ENCODE measurements at regions not wholly inside any gene's neighbourhood (a gene's known extent, or its start where the extent isn't known, plus 50 kb on each side); places are given as distances from the start of the nearest gene placed in this dataset.

- no peak for TF ChIP-seq CTCF (IDR thresholded peaks at IDR 0.05; ENCODE audit: insufficient read depth, low read length, poor library complexity, severe bottlenecking)
- no peaks in the 10 kb centered on the region for H3K36me3 ChIP-seq (ENCODE audit: control insufficient read depth, insufficient read depth, low read length)
- DNase-seq (ENCODE audit: low read depth): no peak
Observed at GRCh38 chr1:166221316-166221715, 54.5 kb upstream of the FAM78B start.

GRCh38 chr1:166233750-166234366 lies 67.1 kb upstream of the FAM78B start:
- Histone ChIP-seq H3K27me3 (ENCODE audit: control insufficient read depth, insufficient read depth, low read length) (no peaks in the 10 kb centered on the region), H3K4me3 (ENCODE audit: low read depth, low read length) (no peak overlapping the region), H3K36me3 (ENCODE audit: control insufficient read depth, insufficient read depth, low read length) (no peaks in the 10 kb centered on the region)
- no peak for TF ChIP-seq CTCF (IDR thresholded peaks at IDR 0.05; ENCODE audit: insufficient read depth, low read length, poor library complexity, severe bottlenecking)
- no peak for DNase-seq (ENCODE audit: low read depth)

More at GRCh38 chr1:166221316-166221715, 54.5 kb upstream of the FAM78B start:
- no peak overlapping the region for H3K4me3 ChIP-seq (ENCODE audit: low read depth, low read length)
- no peaks in the 10 kb centered on the region for H3K27me3 ChIP-seq (ENCODE audit: control insufficient read depth, insufficient read depth, low read length)

- no peak overlapping the region for H3K4me3 ChIP-seq (ENCODE audit: low read depth, low read length)
- H3K36me3 ChIP-seq (ENCODE audit: control insufficient read depth, insufficient read depth, low read length): no peaks in the 10 kb centered on the region
- no peak for TF ChIP-seq CTCF (IDR thresholded peaks at IDR 0.05; ENCODE audit: insufficient read depth, low read length, poor library complexity, severe bottlenecking)
Observed at GRCh38 chr1:166235728-166236127, 68.9 kb upstream of the FAM78B start.

GRCh38 chr1:166237675-166238074 lies 70.9 kb upstream of the FAM78B start:
- H3K27me3 ChIP-seq (ENCODE audit: control insufficient read depth, insufficient read depth, low read length): no peaks in the 10 kb centered on the region
- TF ChIP-seq CTCF (IDR thresholded peaks at IDR 0.05; ENCODE audit: insufficient read depth, low read length, poor library complexity, severe bottlenecking): no peak
- H3K4me3 ChIP-seq (ENCODE audit: low read depth, low read length): no peak overlapping the region
- no peak for DNase-seq (ENCODE audit: low read depth)
- no peaks in the 10 kb centered on the region for H3K36me3 ChIP-seq (ENCODE audit: control insufficient read depth, insufficient read depth, low read length)

More at GRCh38 chr1:166235728-166236127, 68.9 kb upstream of the FAM78B start:
- H3K27me3 ChIP-seq (ENCODE audit: control insufficient read depth, insufficient read depth, low read length): no peaks in the 10 kb centered on the region
- no peak for DNase-seq (ENCODE audit: low read depth)

GRCh38 chr1:166253076-166253779 lies 86.4 kb upstream of the FAM78B start:
- no peak for TF ChIP-seq CTCF (IDR thresholded peaks at IDR 0.05; ENCODE audit: insufficient read depth, low read length, poor library complexity, severe bottlenecking)
- Histone ChIP-seq H3K27me3 (ENCODE audit: control insufficient read depth, insufficient read depth, low read length) (no peaks in the 10 kb centered on the region), H3K4me3 (ENCODE audit: low read depth, low read length) (no peak overlapping the region), H3K36me3 (ENCODE audit: control insufficient read depth, insufficient read depth, low read length) (no peaks in the 10 kb centered on the region)
- no peak for DNase-seq (ENCODE audit: low read depth)
